PC-3 (cell line): ENCODE measurements at regions not wholly inside any gene's neighbourhood (a gene's known extent, or its start where the extent isn't known, plus 50 kb on each side); places are given as distances from the start of the nearest gene placed in this dataset.

Experiments
- ATAC-seq: fragments of 200-7000 bp; cut with Tn5 transposase; 2 replicates; pipeline ENCODE4 v1.9.1; 2020; ENCODE audit warnings: mild to moderate bottlenecking, moderate library complexity
- BruUV-seq: library from RNA; stranded (reverse); fragments of 400-500 nt; replicated peaks from 2 replicates; lab custom pipeline; 2021; lab: Mats Ljungman, UMichigan
- CTCF ChIA-PET: fragments of 300-600 bp; sonication (Branson Sonifier 250); formaldehyde crosslinking; loops from one replicate; lab custom pipeline; 2022; ENCODE audit warnings: antibody characterized with exemption; lab: Charles Lee
- POLR2A ChIA-PET: fragments of 300-600 bp; sonication (Branson Sonifier 250); formaldehyde crosslinking; loops from one replicate; lab custom pipeline; 2022; ENCODE audit warnings: antibody characterized with exemption; ENCODE audit not compliant: unreplicated experiment; lab: Charles Lee
- DNase-seq: peaks from one replicate; pipeline ENCODE4 v3.0.0-alpha.2; 2015
- H2AFZ ChIP-seq: fragments of 300-600 bp; sonication (generic); 2 replicates; pipeline ENCODE4 v1.6.0; 2016; ENCODE audit warnings: antibody characterized with exemption, low read length
- H3F3A ChIP-seq: fragments of 300-600 bp; sonication (generic); one replicate; pipeline ENCODE4 v1.6.0; 2017; ENCODE audit warnings: antibody characterized with exemption, low read length, control low read depth, mild to moderate bottlenecking; ENCODE audit not compliant: unreplicated experiment
- H3K27ac ChIP-seq: fragments of 300-600 bp; sonication (generic); 2 replicates; pipeline ENCODE4 v1.5.1; 2016; ENCODE audit warnings: mild to moderate bottlenecking, low read length
- H3K27me3 ChIP-seq: fragments of 300-600 bp; sonication (generic); 2 replicates; pipeline ENCODE4 v1.6.1; 2016; ENCODE audit warnings: low read length, mixed read lengths
- H3K36me3 ChIP-seq: fragments of 300-600 bp; sonication (generic); 2 replicates; pipeline ENCODE4 v1.6.1; 2016; ENCODE audit warnings: low read depth, mixed run types, low read length, mixed read lengths
- H3K4me1 ChIP-seq: fragments of 300-600 bp; sonication (generic); 2 replicates; pipeline ENCODE4 v1.5.1; 2016; ENCODE audit warnings: low read length; ENCODE audit not compliant: insufficient read depth
- H3K4me2 ChIP-seq: fragments of 300-600 bp; sonication (generic); 2 replicates; pipeline ENCODE4 v1.6.0; 2016; ENCODE audit warnings: low read length
- H3K4me3 ChIP-seq: fragments of 300-600 bp; sonication (generic); 2 replicates; pipeline ENCODE4 v1.5.1; 2016; ENCODE audit warnings: mild to moderate bottlenecking, low read length, mixed read lengths
- H3K79me2 ChIP-seq: fragments of 300-600 bp; sonication (generic); 2 replicates; pipeline ENCODE4 v1.6.1; 2017; ENCODE audit warnings: low read length, mixed read lengths
- H3K9ac ChIP-seq: fragments of 300-600 bp; sonication (generic); 2 replicates; pipeline ENCODE4 v1.6.0; 2016; ENCODE audit warnings: mild to moderate bottlenecking, low read length
- H3K9me2 ChIP-seq: fragments of 300-600 bp; sonication (generic); replicated peaks from 2 replicates; pipeline ENCODE4 v1.6.1; 2016; ENCODE audit warnings: mixed run types, low read length, mixed read lengths
- H3K9me3 ChIP-seq: fragments of 300-600 bp; sonication (generic); 2 replicates; pipeline ENCODE4 v1.6.1; 2016; ENCODE audit warnings: low read length, mixed read lengths
- H4K20me1 ChIP-seq: fragments of 300-600 bp; sonication (generic); 2 replicates; pipeline ENCODE4 v1.6.1; 2016; ENCODE audit warnings: low read length, mixed read lengths
- CTCF ChIP-seq: fragments of 300-600 bp; sonication (generic); conservative IDR thresholded peaks from 2 replicates; pipeline ENCODE4 v1.5.1; 2017; ENCODE audit warnings: antibody characterized with exemption, low read depth, mild to moderate bottlenecking, low read length
- EZH2 ChIP-seq: fragments of 300-600 bp; sonication (generic); IDR thresholded peaks from one replicate; pipeline ENCODE4 v1.6.1; 2017; ENCODE audit warnings: antibody characterized with exemption, mild to moderate bottlenecking, low read length; ENCODE audit not compliant: unreplicated experiment
- EZH2phosphoT487 ChIP-seq: fragments of 300-600 bp; sonication (generic); IDR thresholded peaks from 2 replicates; pipeline ENCODE4 v1.6.1; 2018; ENCODE audit warnings: mild to moderate bottlenecking, antibody characterized with exemption, low read length, borderline replicate concordance
- intact Hi-C: fragments of 100-400 bp; cut with micrococcal nuclease; formaldehyde crosslinking; loops from 2 replicates; pipeline ENCODE4 v1.9.0; 2023

- Histone ChIP-seq H2AFZ (no peak overlapping the region), H3K27ac (peak overlapping the region; percentile 80), H3K4me2 (no peak overlapping the region), H3K9me2 (no peaks in the 10 kb centered on the region), H3K27me3 (no peaks in the 10 kb centered on the region), H3K79me2 (no peaks in the 10 kb centered on the region), H4K20me1 (no peaks in the 10 kb centered on the region), H3K4me1 (peaks cover 21% of the 10 kb centered on the region), H3F3A (no peaks in the 10 kb centered on the region), H3K9ac (no peak overlapping the region), H3K4me3 (no peak overlapping the region), H3K9me3 (no peaks in the 10 kb centered on the region), H3K36me3 (no peaks in the 10 kb centered on the region)
- TF ChIP-seq EZH2phosphoT487 (no peak), CTCF (no peak), EZH2 (no peak)
- DNase-seq (no peak), ATAC-seq (no peak)
- ChIA-PET CTCF (no interaction called here), POLR2A (no interaction called here)
- intact Hi-C loops = no loop called here
- BruUV-seq = no TSS peak
Measured at GRCh38 chr22:22720724-22721261, 76.4 kb downstream of the GGTLC2 start.

- ATAC-seq (peak; percentile 80), DNase-seq (peak; percentile 68)
- no peaks in the 10 kb centered on the region for H3K9me3 ChIP-seq
- no peaks in the 10 kb centered on the region for H3F3A ChIP-seq
- H3K79me2 ChIP-seq = no peaks in the 10 kb centered on the region
- no peaks in the 10 kb centered on the region for H3K27me3 ChIP-seq
- ChIA-PET CTCF (no interaction called here), POLR2A (no interaction called here)
- no peaks in the 10 kb centered on the region for H4K20me1 ChIP-seq
- no peak for TF ChIP-seq EZH2phosphoT487
- no peak for TF ChIP-seq CTCF
- no peak for TF ChIP-seq EZH2
- intact Hi-C loops = no loop called here
- no TSS peak for BruUV-seq
- H2AFZ ChIP-seq = no peak overlapping the region
- H3K9ac ChIP-seq = peak overlapping the region; percentile 46; the same call in 1 of the 2 replicates
- H3K9me2 ChIP-seq = no peaks in the 10 kb centered on the region
- peak overlapping the region; percentile 48 for H3K4me2 ChIP-seq
- H3K4me3 ChIP-seq = no peak overlapping the region
- H3K36me3 ChIP-seq = no peaks in the 10 kb centered on the region
- H3K4me1 ChIP-seq = peaks cover 21% of the 10 kb centered on the region
- H3K27ac ChIP-seq = peak overlapping the region; percentile 80
Measured at GRCh38 chr22:22721681-22722354, 77.4 kb downstream of the GGTLC2 start.

DNA sequence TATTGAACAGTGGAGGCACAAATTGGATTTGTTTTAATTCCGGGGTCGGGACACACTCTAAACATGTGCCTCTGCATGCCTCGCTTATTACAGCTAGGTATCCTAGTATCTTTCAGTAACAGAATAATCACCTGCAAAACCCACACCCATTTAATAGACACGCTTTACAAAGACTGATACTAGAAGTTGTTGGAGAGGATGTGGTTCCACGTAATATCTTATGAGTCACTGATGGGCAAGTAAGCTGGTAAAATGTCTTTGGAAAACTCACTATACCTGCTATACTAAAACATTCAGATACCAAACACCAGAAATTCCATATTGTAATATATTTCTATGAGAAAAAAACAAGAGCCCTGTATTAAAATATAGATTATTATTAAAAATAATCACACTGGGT lies 84.0 kb downstream of the GGTLC2 start:
- POLR2A ChIA-PET = no interaction called here
- TF ChIP-seq EZH2 (no peak), EZH2phosphoT487 (no peak), CTCF (no peak)
- BruUV-seq = no TSS peak
- Histone ChIP-seq H3K79me2 (no peaks in the 10 kb centered on the region), H3K9ac (no peak overlapping the region), H2AFZ (no peak overlapping the region), H3F3A (no peaks in the 10 kb centered on the region), H3K4me3 (no peak overlapping the region), H3K27me3 (no peaks in the 10 kb centered on the region), H3K27ac (peak overlapping the region; percentile 39; the same call in 1 of the 2 replicates), H4K20me1 (no peaks in the 10 kb centered on the region), H3K4me2 (no peak overlapping the region), H3K9me2 (no peaks in the 10 kb centered on the region), H3K36me3 (no peaks in the 10 kb centered on the region), H3K4me1 (peaks cover 6% of the 10 kb centered on the region), H3K9me3 (no peaks in the 10 kb centered on the region)
- peak; percentile 64 for DNase-seq
- no peak; the same call in 1 of the 2 replicates for ATAC-seq
- intact Hi-C loops = no loop called here
- CTCF ChIA-PET = no interaction called here
